ENCODE measurements at regions not wholly inside any gene's neighbourhood (a gene's known extent, or its start where the extent isn't known, plus 50 kb on each side); places are given as distances from the start of the nearest gene placed in this dataset.

DNA sequence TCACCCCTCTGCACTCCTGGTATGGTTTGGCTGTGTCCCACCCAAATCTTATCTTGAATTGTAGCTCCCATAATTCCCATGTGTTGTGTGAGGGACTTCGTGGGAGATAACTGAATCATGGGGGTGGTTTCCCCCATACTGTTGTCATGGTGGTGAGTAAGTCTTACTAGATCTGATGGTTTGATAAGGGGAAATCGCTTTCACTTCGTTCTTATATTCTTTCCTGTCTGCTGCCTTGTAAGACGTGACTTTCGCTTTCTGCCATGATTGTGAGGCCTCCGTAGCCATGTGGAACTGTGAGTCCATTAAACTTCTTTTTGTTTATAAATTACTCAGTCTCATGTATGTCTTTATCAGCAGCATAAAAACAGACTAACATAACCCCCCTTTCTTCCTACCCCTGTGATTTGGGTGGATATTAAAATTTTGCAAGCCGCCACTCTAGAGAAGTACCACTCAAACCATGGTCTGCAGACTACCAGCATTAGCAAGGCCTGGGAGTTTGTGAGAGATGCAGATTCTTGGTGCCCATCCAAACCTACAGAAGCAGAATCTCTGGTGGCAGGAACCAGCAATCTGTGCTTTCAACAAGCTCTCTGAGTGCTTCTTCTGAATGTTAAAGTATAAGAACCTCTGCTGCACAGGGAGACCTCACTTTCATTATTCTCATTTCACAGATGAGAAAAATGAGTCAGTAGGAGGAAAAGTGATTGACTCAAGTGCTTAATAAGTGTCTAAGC lies 999.5 kb upstream of the EEF2KMT start:
- TF ChIP-seq EZH2 (IDR thresholded peaks at IDR 0.05; ENCODE audit: borderline replicate concordance, low read depth, low read length, severe bottlenecking), result no peak
- no peak for TF ChIP-seq POLR2AphosphoS5 (IDR thresholded peaks at IDR 0.05; ENCODE audit: insufficient read depth, low read depth, low read length)
- TF ChIP-seq, protein P1, sequence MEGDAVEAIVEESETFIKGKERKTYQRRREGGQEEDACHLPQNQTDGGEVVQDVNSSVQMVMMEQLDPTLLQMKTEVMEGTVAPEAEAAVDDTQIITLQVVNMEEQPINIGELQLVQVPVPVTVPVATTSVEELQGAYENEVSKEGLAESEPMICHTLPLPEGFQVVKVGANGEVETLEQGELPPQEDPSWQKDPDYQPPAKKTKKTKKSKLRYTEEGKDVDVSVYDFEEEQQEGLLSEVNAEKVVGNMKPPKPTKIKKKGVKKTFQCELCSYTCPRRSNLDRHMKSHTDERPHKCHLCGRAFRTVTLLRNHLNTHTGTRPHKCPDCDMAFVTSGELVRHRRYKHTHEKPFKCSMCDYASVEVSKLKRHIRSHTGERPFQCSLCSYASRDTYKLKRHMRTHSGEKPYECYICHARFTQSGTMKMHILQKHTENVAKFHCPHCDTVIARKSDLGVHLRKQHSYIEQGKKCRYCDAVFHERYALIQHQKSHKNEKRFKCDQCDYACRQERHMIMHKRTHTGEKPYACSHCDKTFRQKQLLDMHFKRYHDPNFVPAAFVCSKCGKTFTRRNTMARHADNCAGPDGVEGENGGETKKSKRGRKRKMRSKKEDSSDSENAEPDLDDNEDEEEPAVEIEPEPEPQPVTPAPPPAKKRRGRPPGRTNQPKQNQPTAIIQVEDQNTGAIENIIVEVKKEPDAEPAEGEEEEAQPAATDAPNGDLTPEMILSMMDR (IDR thresholded peaks at IDR 0.05; ENCODE audit: extremely low read depth in 1 of 2, insufficient read depth in 1 of 2, low read depth in 1 of 2, low read length in 2 of 2), result no peak
- no peak for TF ChIP-seq POLR2A (IDR thresholded peaks at IDR 0.05; ENCODE audit: low read depth, low read length)
- TF ChIP-seq MYC (IDR thresholded peaks at IDR 0.05; ENCODE audit: low read depth, low read length), result no peak
- TF ChIP-seq FOS (IDR thresholded peaks at IDR 0.05; ENCODE audit: borderline replicate concordance, insufficient read depth, low read length), result no peak
- TF ChIP-seq GATA2 (IDR thresholded peaks at IDR 0.05; ENCODE audit: insufficient read depth, insufficient read length, low read depth, low read length), result no peak
